GM12875 (cell line): ENCODE measurements at regions not wholly inside any gene's neighbourhood (a gene's known extent, or its start where the extent isn't known, plus 50 kb on each side); places are given as distances from the start of the nearest gene placed in this dataset.

Experiments
- H3K4me3 ChIP-seq: one replicate; pipeline ENCODE4 v1.5.1; 2011; ENCODE audit warnings: low read depth, low read length, control low read depth
- TF ChIP-seq, protein P1 (sequence below): IDR thresholded peaks from 2 replicates; pipeline ENCODE4 v1.5.1; 2011; ENCODE audit warnings: low read depth, mild to moderate bottlenecking, control low read depth, inconsistent platforms, low read length, moderate library complexity, borderline replicate concordance; ENCODE audit not compliant: insufficient read depth

DNA sequence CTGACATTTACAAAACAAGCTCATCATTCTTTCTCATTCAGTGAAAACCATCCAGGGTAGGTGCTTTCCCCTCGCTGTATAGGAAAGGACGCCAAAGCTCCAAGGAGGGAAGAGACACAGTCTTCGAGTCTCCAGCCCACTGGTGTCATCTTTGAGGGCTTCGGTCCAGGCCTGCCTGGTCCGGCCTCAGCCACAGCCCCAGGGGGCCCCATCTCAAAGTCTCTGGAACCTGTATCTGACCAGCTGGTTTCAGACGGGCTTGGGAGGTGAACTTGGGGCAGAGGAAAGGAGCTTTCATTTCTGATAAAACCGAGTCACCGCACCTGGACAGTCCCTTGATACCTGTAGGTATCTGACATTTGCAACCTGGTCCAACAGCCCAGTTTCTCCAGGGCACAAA, 229.5 kb upstream of the RTL1 start:
- TF ChIP-seq, protein P1, sequence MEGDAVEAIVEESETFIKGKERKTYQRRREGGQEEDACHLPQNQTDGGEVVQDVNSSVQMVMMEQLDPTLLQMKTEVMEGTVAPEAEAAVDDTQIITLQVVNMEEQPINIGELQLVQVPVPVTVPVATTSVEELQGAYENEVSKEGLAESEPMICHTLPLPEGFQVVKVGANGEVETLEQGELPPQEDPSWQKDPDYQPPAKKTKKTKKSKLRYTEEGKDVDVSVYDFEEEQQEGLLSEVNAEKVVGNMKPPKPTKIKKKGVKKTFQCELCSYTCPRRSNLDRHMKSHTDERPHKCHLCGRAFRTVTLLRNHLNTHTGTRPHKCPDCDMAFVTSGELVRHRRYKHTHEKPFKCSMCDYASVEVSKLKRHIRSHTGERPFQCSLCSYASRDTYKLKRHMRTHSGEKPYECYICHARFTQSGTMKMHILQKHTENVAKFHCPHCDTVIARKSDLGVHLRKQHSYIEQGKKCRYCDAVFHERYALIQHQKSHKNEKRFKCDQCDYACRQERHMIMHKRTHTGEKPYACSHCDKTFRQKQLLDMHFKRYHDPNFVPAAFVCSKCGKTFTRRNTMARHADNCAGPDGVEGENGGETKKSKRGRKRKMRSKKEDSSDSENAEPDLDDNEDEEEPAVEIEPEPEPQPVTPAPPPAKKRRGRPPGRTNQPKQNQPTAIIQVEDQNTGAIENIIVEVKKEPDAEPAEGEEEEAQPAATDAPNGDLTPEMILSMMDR: no peak
- no peak overlapping the region for H3K4me3 ChIP-seq

DNA sequence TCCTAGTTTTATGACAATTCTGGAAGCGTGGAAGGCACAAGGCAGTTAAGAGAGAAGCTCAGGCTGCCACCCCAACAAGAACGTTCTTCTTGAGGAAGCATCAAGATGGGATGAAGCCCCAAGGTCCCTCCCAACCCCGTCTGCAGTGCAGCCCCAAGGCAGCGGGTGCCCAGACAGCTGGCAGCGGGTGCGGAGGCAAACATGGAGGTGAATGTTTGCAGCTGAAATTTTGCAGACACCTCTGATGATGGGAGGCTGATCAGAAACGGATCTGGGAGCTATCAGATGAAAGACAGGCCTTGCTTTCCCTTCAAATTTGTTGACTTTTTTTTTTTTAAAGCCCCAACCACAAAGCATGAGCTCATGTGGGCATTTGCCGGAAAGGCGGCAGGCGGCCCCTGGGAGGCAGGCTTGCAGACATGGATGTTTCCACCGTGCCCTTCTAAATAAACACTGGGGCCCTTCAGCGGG, 230.7 kb upstream of the RTL1 start:
- no peak overlapping the region for H3K4me3 ChIP-seq
- TF ChIP-seq, protein P1: no peak

DNA sequence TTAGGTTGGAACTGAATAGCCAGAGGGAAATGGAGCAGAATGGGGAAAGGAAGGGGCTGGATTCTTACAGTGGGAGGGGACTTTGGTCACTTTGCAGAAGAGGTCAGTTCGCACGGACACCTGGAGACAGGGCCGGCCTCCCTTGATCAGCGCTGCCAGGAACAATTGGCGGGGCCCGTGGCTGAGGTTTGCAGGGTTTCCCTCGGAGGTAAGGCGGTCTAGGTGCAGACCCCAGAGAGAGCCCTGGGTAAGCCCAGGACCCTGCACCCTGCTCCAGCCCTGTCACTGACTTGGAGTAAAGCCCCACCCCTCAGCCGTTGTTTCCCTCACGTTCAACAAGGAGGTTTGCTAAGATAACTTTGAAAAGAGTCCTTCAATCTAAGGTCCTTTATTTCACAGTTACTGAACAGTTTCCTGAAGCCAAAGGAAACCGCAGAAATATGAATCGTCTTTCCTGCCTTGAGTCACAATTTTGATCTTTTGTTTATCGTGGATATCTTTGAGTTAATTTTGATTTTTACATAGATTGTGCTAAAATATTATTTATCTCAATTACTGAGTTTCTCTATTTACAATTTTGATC, 231.4 kb upstream of the RTL1 start:
- TF ChIP-seq, protein P1: no peak
- H3K4me3 ChIP-seq: no peak overlapping the region

DNA sequence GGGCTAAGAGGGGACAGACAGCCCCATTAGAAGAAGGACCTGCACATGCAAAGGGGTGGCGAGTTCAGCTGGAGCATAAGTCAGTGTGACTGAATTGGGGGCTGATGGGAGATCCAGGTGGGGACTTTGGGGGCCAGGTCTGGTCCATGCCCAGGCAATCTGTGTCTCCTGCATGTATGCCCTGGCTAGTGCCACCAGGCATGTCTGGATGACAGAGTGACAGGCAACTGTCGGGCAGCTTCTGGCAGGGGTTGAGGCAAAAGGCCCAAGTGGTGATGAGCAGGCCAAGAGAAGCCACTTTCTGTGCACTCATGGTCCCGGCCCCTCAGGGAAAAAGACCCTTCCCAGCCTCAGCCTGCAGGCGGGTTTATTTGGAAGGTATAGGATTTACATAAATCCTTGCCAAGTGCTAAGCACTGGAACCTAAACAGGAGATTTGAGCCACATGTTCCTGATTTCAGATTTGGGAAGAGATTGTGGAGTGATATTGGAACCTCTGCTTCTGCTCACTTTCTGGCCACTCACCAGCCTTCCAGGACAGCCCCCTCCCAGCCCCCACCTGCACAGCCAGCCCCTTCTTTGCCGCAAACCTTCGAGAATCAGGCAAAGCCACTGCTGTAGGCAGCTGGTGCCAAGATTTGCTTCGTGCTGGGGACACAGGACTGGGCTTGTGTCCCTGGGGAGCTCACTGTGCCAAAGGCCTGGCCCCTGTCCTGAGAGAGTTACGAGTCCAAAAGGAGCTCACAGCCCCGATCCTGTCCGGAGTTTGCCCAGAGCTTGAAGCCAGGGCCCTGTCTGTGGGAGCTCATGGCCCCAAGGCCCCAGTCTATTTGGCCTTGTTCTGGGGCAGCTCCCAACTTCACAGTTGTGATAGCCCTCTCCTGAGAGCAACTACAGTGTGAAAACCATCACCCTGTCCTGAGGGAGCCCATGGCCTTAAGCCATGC, 232.5 kb upstream of the RTL1 start:
- no peak overlapping the region for H3K4me3 ChIP-seq
- TF ChIP-seq, protein P1: no peak

DNA sequence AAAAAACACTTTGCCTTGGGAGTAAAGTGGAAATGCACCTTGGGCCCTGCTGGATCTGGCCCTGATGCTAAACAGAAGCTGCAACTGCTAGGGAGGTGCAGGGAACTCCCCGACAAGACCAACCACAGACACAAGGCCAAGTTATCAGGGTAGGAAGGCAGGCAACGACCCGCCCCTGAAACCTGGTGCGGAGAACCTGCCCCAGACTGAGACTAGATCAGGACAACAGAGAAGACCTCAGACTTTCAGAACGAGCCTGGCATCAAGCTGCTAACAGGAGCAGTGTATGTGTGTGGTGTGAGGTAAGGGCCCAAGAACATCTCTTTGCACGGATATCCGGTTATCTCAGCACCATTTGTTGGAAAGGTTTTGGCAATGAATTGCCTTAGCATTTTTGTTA, 233.7 kb upstream of the RTL1 start:
- no peak overlapping the region for H3K4me3 ChIP-seq
- TF ChIP-seq, protein P1: no peak

DNA sequence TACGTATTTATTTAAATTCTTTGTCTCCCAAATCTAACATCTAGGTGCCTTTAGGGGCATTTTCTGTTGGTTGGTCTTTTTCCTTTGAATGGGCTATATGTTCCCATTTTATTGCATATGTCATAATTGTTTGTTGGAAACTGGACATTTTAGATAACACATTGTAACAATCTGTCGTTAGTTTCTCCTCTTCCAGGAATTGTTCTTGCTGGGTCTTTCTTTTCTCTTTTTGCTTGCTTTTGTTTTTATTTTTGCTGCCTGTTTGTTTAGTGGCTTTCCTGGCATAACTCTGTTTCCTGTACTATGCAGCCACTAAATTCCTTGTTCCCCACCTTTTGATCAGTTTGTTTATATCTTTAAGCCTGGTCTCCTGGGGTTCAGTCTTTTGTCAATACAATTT, 244.3 kb upstream of the RTL1 start:
- H3K4me3 ChIP-seq: no peak overlapping the region
- TF ChIP-seq, protein P1: no peak
